Breast epithelium (tissue), 3 donors: ENCODE measurements at regions not wholly inside any gene's neighbourhood (a gene's known extent, or its start where the extent isn't known, plus 50 kb on each side); places are given as distances from the start of the nearest gene placed in this dataset.

Experiments
- POLR2A ChIP-seq: fragments of 450-650 bp; IDR thresholded peaks from one replicate; pipeline ENCODE4 v1.6.1; 2016; ENCODE audit warnings: antibody characterized with exemption, mild to moderate bottlenecking, moderate library complexity
- TF ChIP-seq, protein P1 (sequence below), 3 donors: fragments of 450-650 bp; IDR thresholded peaks; one replicate each; pipeline ENCODE4 v1.5.1; 2016 to 2017; ENCODE audit warnings: antibody characterized with exemption in 3 of 3, mild to moderate bottlenecking in 3 of 3, moderate library complexity in 3 of 3

DNA sequence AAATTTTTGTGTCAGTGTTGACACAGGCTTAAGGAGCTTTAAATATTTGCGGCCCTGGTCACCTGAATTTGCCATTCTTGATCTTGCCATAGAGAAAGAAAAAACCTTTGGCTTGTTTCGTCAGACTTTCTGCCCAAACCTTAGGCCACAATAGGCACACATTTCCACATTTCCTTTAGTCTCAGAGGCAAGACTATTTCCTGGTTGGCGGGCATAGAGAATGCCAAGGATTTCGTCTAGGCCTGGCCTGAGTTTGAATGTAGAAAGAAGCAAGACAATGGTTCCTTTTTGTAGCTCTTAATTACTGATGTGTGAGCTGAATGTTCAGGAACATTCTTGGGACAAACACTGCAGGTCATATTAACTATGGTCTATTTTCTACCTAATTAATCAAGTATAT lies 108.1 kb downstream of the TRMT11 start:
- no peak for TF ChIP-seq POLR2A
- TF ChIP-seq, protein P1, sequence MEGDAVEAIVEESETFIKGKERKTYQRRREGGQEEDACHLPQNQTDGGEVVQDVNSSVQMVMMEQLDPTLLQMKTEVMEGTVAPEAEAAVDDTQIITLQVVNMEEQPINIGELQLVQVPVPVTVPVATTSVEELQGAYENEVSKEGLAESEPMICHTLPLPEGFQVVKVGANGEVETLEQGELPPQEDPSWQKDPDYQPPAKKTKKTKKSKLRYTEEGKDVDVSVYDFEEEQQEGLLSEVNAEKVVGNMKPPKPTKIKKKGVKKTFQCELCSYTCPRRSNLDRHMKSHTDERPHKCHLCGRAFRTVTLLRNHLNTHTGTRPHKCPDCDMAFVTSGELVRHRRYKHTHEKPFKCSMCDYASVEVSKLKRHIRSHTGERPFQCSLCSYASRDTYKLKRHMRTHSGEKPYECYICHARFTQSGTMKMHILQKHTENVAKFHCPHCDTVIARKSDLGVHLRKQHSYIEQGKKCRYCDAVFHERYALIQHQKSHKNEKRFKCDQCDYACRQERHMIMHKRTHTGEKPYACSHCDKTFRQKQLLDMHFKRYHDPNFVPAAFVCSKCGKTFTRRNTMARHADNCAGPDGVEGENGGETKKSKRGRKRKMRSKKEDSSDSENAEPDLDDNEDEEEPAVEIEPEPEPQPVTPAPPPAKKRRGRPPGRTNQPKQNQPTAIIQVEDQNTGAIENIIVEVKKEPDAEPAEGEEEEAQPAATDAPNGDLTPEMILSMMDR (IDR thresholded peaks at IDR 0.05), result no peak
